GM12878 (cell line): ENCODE measurements at regions not wholly inside any gene's neighbourhood (a gene's known extent, or its start where the extent isn't known, plus 50 kb on each side); places are given as distances from the start of the nearest gene placed in this dataset.

Experiments used
- ATAC-seq: fragments of 200-7000 bp; cut with Tn5 transposase; 3 replicates; pipeline ENCODE4 v1.9.1; 2020; ENCODE audit warnings: mild to moderate bottlenecking, moderate library complexity
- BruUV-seq: library from RNA; stranded (reverse); fragments of 400-500 nt; replicated peaks from 2 replicates; lab custom pipeline; 2021; lab: Mats Ljungman, UMichigan
- CTCF ChIA-PET: fragments of 300-600 bp; sonication (Branson Sonifier 250); formaldehyde crosslinking; extraction: SDS; loops from one replicate; lab custom pipeline; 2021; ENCODE audit warnings: inconsistent platforms; lab: Yijun Ruan, JAX
- POLR2A ChIA-PET: fragments of 350-600 bp; formaldehyde crosslinking; extraction: SDS; loops from one replicate; lab custom pipeline; 2021; ENCODE audit warnings: inconsistent platforms; lab: Charles Lee
- RAD21 ChIA-PET: fragments of 300-600 bp; sonication (Branson Sonifier 250); formaldehyde crosslinking; loops from one replicate; lab custom pipeline; 2023; ENCODE audit warnings: antibody characterized with exemption; ENCODE audit not compliant: unreplicated experiment; lab: Charles Lee
- SMC1A ChIA-PET: fragments of 300-600 bp; sonication (Branson Sonifier 250); formaldehyde crosslinking; loops from one replicate; lab custom pipeline; 2023; ENCODE audit not compliant: unreplicated experiment, uncharacterized antibody; lab: Charles Lee
- DNase-seq: peaks from one replicate; pipeline ENCODE4 v3.0.0-alpha.2; 2011; ENCODE audit warnings: low read depth, low spot score
- FAIRE-seq: peaks from 3 replicates; lab custom pipeline; 2011; peaks lifted over from hg19 to GRCh38; lab: Jason Lieb, UNC
- H2AFZ ChIP-seq: 2 replicates; pipeline ENCODE4 v1.6.0; 2011; ENCODE audit warnings: low read depth, low read length, control low read depth; ENCODE audit not compliant: control insufficient read depth
- H3K27ac ChIP-seq: 2 replicates; pipeline ENCODE4 v1.5.1; 2011; ENCODE audit warnings: control low read depth; ENCODE audit not compliant: control insufficient read depth, insufficient read depth
- H3K27me3 ChIP-seq, 2 experiments: replicated peaks in 1 of 2; 2 replicates each; pipeline versions ENCODE4 v1.6.0 to v1.6.1; 2011; ENCODE audit warnings: low read length in 1 of 2; ENCODE audit not compliant: control insufficient read depth in 2 of 2, insufficient read depth in 2 of 2
- H3K36me3 ChIP-seq, 2 experiments: 2 replicates each; pipeline ENCODE4 v1.5.1; 2011; ENCODE audit warnings: low read length in 1 of 2; ENCODE audit not compliant: control insufficient read depth in 2 of 2, insufficient read depth in 2 of 2
- H3K4me1 ChIP-seq: 2 replicates; pipeline ENCODE4 v1.6.1; 2011; ENCODE audit warnings: mild to moderate bottlenecking, low read length, moderate library complexity, mixed read lengths; ENCODE audit not compliant: control insufficient read depth, insufficient read depth
- H3K4me2 ChIP-seq: 2 replicates; pipeline ENCODE4 v1.6.0; 2011; ENCODE audit warnings: control low read depth; ENCODE audit not compliant: control insufficient read depth, insufficient read depth
- H3K4me3 ChIP-seq: fragments of 200-600 bp; sonication (generic); 2 replicates; pipeline ENCODE4 v1.5.1; 2016
- H3K79me2 ChIP-seq: 2 replicates; pipeline ENCODE4 v1.6.0; 2011; ENCODE audit warnings: low read length; ENCODE audit not compliant: control insufficient read depth, insufficient read depth
- H3K9ac ChIP-seq: 2 replicates; pipeline ENCODE4 v1.8.0; 2011; ENCODE audit warnings: low read length, control low read depth, mixed read lengths; ENCODE audit not compliant: control insufficient read depth, insufficient read depth
- H3K9me3 ChIP-seq: replicated peaks from 3 replicates; pipeline ENCODE4 v1.5.1; 2011; ENCODE audit warnings: mild to moderate bottlenecking, low read length; ENCODE audit not compliant: control insufficient read depth, insufficient read depth
- H4K20me1 ChIP-seq: 2 replicates; pipeline ENCODE4 v1.6.0; 2011; ENCODE audit not compliant: control insufficient read depth, insufficient read depth
- HDAC6 ChIP-seq: fragments of 200-600 bp; sonication (generic); IDR thresholded peaks from one replicate; pipeline ENCODE4 v1.8.0; 2017; ENCODE audit warnings: antibody characterized with exemption; ENCODE audit not compliant: unreplicated experiment
- MEF2A ChIP-seq: IDR thresholded peaks from 2 replicates; pipeline ENCODE4 v1.6.1; 2011; ENCODE audit warnings: low read depth, mild to moderate bottlenecking, low read length, moderate library complexity; ENCODE audit not compliant: insufficient read depth
- MXI1 ChIP-seq: fragments of 150-350 bp; IDR thresholded peaks from 2 replicates; pipeline ENCODE4 v1.6.1; 2011; ENCODE audit warnings: low read depth, mild to moderate bottlenecking, inconsistent platforms, low read length, improper control_type of control experiment
- NBN ChIP-seq: fragments of 450-650 bp; IDR thresholded peaks from 2 replicates; pipeline ENCODE4 v1.6.1; 2016
- RAD21 ChIP-seq: IDR thresholded peaks from 2 replicates; pipeline ENCODE4 v1.6.1; 2011; ENCODE audit warnings: mild to moderate bottlenecking, low read depth, low read length, moderate library complexity; ENCODE audit not compliant: insufficient read depth
- RFX5 ChIP-seq: IDR thresholded peaks from 2 replicates; pipeline ENCODE4 v1.6.1; 2011; ENCODE audit warnings: low read depth, low read length, improper control_type of control experiment
- ZNF217 ChIP-seq: fragments of 450-650 bp; IDR thresholded peaks from 2 replicates; pipeline ENCODE4 v1.6.1; 2017; ENCODE audit warnings: antibody characterized with exemption, mild to moderate bottlenecking
- WGBS: methylation state at CpG from one replicate; pipeline ENCODE4 v1.1.6; 2016; ENCODE audit warnings: low lambda C conversion rate; ENCODE audit not compliant: insufficient replicate concordance, insufficient coverage; ENCODE audit errors: missing lambda C conversion rate; 5-methylcytosine and 5-hydroxymethylcytosine counted together
- in situ Hi-C: fragments of 300-500 bp; cut with MboI; formaldehyde crosslinking; loops from 9 replicates; pipeline ENCODE4 v1.14.3; 2018; ENCODE audit warnings: mixed read lengths
- intact Hi-C: fragments of 100-400 bp; cut with micrococcal nuclease; formaldehyde crosslinking; loops from one replicate; pipeline ENCODE4 v1.14.2; 2022; ENCODE audit not compliant: unreplicated experiment
- TF ChIP-seq, protein P1 (sequence below): fragments of 450-650 bp; IDR thresholded peaks from 2 replicates; pipeline ENCODE4 v1.6.1; 2016; ENCODE audit warnings: mild to moderate bottlenecking, moderate library complexity, borderline replicate concordance
- TF ChIP-seq, protein P2 (sequence below), 3 experiments: IDR thresholded peaks in 2 of 3; conservative IDR thresholded peaks in 1 of 3; 2 replicates each; pipeline ENCODE4 v1.5.1; 2011; ENCODE audit warnings: low read depth in 3 of 3, low read length in 3 of 3, mild to moderate bottlenecking in 3 of 3, control low read depth in 2 of 3, moderate library complexity in 2 of 3, inconsistent platforms in 1 of 3, mixed read lengths in 1 of 3; ENCODE audit not compliant: control insufficient read depth in 2 of 3, insufficient read depth in 1 of 3; ENCODE audit errors: extremely low read depth in 1 of 3

DNA sequence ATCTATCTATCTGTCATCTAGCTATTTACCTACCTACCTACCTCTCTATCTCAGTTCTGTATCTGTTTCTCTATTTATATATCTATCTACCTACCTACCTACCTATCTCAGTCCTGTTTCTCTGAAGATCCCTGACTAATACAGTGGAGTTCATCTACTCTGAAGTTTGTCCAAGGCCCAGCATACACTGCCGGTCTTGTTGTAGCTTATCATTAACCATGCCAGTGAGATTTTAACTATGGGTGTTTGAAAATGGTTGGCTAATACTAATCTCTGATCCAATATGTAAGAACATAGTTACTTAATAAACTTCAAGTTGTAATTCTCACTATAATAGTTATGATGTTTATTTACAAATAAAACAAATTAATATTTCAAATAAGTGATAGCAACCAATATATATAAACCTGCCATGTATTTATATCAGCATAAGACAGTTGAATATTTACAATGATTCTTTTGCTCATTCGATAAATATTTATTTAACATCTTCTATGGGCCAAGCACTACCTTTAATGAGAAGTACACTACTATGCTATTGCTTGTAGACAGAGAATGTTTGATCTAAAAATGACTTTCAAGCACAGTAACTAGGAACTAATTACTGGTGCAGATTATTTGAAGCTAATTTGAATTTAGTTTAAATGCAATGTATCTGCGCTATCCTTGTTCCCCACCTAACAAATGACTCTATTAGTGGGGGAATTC is 242.1 kb downstream of the KLF5 start:
- H3K9me3 ChIP-seq = no peaks in the 10 kb centered on the region

GRCh38 chr13:73299787-73300186 is 241.0 kb downstream of the KLF5 start:
- Histone ChIP-seq H3K9ac (no peak overlapping the region), H3K27me3 (no peaks in the 10 kb centered on the region), H4K20me1 (no peaks in the 10 kb centered on the region), H3K79me2 (no peaks in the 10 kb centered on the region), H3K4me1 (no peaks in the 10 kb centered on the region), H3K9me3 (no peaks in the 10 kb centered on the region), H3K36me3 (no peaks in the 10 kb centered on the region), H3K4me2 (no peak overlapping the region), H2AFZ (no peak overlapping the region), H3K27ac (no peak overlapping the region), H3K4me3 (no peak overlapping the region)
- DNase-seq = no peak
- CTCF ChIA-PET = interaction anchor here (1.1 kb wide), 1 partner anchor 12 kb away, joined by 6 read pairs; no protein-coding TSS in a partner anchor
- RAD21 ChIA-PET = no interaction called here
- intact Hi-C loops = no loop called here
- POLR2A ChIA-PET = no interaction called here
- ATAC-seq = no peak
- in situ Hi-C loops = no loop called here
- WGBS = 0% methylated on average over 2 of the region's 2 CpGs
- BruUV-seq = no TSS peak
- SMC1A ChIA-PET = interaction anchor here (1.0 kb wide), 1 partner anchor 10 kb away, joined by 5 read pairs; no protein-coding TSS in a partner anchor
- FAIRE-seq = no peak
- TF ChIP-seq, protein P1, sequence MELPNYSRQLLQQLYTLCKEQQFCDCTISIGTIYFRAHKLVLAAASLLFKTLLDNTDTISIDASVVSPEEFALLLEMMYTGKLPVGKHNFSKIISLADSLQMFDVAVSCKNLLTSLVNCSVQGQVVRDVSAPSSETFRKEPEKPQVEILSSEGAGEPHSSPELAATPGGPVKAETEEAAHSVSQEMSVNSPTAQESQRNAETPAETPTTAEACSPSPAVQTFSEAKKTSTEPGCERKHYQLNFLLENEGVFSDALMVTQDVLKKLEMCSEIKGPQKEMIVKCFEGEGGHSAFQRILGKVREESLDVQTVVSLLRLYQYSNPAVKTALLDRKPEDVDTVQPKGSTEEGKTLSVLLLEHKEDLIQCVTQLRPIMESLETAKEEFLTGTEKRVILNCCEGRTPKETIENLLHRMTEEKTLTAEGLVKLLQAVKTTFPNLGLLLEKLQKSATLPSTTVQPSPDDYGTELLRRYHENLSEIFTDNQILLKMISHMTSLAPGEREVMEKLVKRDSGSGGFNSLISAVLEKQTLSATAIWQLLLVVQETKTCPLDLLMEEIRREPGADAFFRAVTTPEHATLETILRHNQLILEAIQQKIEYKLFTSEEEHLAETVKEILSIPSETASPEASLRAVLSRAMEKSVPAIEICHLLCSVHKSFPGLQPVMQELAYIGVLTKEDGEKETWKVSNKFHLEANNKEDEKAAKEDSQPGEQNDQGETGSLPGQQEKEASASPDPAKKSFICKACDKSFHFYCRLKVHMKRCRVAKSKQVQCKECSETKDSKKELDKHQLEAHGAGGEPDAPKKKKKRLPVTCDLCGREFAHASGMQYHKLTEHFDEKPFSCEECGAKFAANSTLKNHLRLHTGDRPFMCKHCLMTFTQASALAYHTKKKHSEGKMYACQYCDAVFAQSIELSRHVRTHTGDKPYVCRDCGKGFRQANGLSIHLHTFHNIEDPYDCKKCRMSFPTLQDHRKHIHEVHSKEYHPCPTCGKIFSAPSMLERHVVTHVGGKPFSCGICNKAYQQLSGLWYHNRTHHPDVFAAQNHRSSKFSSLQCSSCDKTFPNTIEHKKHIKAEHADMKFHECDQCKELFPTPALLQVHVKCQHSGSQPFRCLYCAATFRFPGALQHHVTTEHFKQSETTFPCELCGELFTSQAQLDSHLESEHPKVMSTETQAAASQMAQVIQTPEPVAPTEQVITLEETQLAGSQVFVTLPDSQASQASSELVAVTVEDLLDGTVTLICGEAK = no peak
- no peak for TF ChIP-seq HDAC6
- TF ChIP-seq MXI1 = no peak
- no peak for TF ChIP-seq MEF2A
- TF ChIP-seq ZNF217 = no peak
- no peak for TF ChIP-seq NBN
- no peak for TF ChIP-seq RFX5
- no peak for TF ChIP-seq RAD21

More for the DNA sequence above, 242.1 kb downstream of the KLF5 start:
- no peaks in the 10 kb centered on the region for H3K79me2 ChIP-seq
- no peak for DNase-seq
- H3K36me3 ChIP-seq = no peaks in the 10 kb centered on the region
- BruUV-seq = no TSS peak
- no peak overlapping the region for H3K4me2 ChIP-seq
- in situ Hi-C loops (no loop called here), intact Hi-C loops (no loop called here)
- ChIA-PET SMC1A (interaction anchor here (1.0 kb wide), 1 partner anchor 11 kb away, joined by 5 read pairs; no protein-coding TSS in a partner anchor), POLR2A (no interaction called here), CTCF (interaction anchor here (0.6 to 1.1 kb wide), 2 partner anchors 11 to 1028 kb away, joined by 3 to 6 read pairs; no protein-coding TSS in a partner anchor), RAD21 (no interaction called here)
- no peak overlapping the region for H3K4me3 ChIP-seq
- no peak for ATAC-seq
- WGBS = 64% methylated on average over 3 of the region's 3 CpGs
- no peak overlapping the region for H3K9ac ChIP-seq
- no peak overlapping the region for H3K27ac ChIP-seq
- H2AFZ ChIP-seq = no peak overlapping the region
- no peak for FAIRE-seq
- no peaks in the 10 kb centered on the region for H3K4me1 ChIP-seq
- H4K20me1 ChIP-seq = no peaks in the 10 kb centered on the region
- H3K27me3 ChIP-seq = no peaks in the 10 kb centered on the region
- TF ChIP-seq, protein P2, sequence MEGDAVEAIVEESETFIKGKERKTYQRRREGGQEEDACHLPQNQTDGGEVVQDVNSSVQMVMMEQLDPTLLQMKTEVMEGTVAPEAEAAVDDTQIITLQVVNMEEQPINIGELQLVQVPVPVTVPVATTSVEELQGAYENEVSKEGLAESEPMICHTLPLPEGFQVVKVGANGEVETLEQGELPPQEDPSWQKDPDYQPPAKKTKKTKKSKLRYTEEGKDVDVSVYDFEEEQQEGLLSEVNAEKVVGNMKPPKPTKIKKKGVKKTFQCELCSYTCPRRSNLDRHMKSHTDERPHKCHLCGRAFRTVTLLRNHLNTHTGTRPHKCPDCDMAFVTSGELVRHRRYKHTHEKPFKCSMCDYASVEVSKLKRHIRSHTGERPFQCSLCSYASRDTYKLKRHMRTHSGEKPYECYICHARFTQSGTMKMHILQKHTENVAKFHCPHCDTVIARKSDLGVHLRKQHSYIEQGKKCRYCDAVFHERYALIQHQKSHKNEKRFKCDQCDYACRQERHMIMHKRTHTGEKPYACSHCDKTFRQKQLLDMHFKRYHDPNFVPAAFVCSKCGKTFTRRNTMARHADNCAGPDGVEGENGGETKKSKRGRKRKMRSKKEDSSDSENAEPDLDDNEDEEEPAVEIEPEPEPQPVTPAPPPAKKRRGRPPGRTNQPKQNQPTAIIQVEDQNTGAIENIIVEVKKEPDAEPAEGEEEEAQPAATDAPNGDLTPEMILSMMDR (IDR thresholded peaks at IDR 0.05 in 2 of 3, conservative IDR thresholded peaks at IDR 0.05 in 1 of 3; ENCODE audit: control insufficient read depth in 2 of 3, extremely low read depth in 1 of 3, insufficient read depth in 1 of 3, low read depth in 3 of 3, low read length in 3 of 3) = no peak
